ENCODE measurements at regions not wholly inside any gene's neighbourhood (a gene's known extent, or its start where the extent isn't known, plus 50 kb on each side); places are given as distances from the start of the nearest gene placed in this dataset.
"Not testable (repeated sequence)": the region's sequence is repeated elsewhere in the genome, so short reads cannot be mapped to it uniquely, and the experiment has no call there.

DNA sequence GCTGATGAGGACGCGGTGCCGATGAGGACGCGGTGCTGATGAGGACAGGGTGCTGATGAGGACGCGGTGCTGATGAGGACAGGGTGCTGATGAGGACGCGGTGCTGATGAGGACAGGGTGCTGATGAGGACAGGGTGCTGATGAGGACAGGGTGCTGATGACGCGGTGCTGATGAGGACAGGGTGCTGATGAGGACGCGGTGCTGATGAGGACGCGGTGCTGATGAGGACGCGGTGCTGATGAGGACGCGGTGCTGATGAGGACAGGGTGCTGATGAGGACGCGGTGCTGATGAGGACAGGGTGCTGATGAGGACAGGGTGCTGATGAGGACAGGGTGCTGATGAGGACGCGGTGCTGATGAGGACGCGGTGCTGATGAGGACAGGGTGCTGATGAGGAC, 399.3 kb downstream of the SMOC2 start:
- ATAC-seq (ENCODE audit: poor library complexity); DNase-seq; intact Hi-C loops (cut with DNase I): not testable (repeated sequence)

DNA sequence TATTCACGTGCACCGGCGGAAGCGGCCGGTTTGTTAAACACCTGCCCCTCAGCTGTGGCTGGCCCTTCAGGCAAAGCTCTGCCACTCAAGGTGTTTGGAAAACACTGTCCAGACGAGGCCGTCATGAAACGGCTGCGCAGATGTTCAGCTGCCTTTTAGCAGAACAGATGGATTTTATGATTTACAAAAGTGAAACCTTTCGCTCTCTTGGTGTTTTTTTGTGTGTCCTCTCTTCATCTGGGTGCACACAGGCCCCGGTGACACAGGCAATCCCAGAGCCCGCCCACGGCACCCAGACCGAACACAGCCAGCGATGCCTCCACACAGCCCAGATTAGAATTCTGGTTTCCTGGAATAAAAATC, 397.0 kb downstream of the SMOC2 start:
- intact Hi-C loops (cut with DNase I) = no loop called here
- ATAC-seq (ENCODE audit: poor library complexity) (no peak), DNase-seq (no peak)

GRCh38 chr6:168837254-168838036, 396.5 kb downstream of the SMOC2 start:
- ATAC-seq (ENCODE audit: poor library complexity) (no peak), DNase-seq (no peak)
- intact Hi-C loops (cut with DNase I) = no loop called here

GRCh38 chr6:168835991-168836390, 395.0 kb downstream of the SMOC2 start:
- intact Hi-C loops (cut with DNase I) = no loop called here
- DNase-seq (no peak), ATAC-seq (ENCODE audit: poor library complexity) (no peak)

DNA sequence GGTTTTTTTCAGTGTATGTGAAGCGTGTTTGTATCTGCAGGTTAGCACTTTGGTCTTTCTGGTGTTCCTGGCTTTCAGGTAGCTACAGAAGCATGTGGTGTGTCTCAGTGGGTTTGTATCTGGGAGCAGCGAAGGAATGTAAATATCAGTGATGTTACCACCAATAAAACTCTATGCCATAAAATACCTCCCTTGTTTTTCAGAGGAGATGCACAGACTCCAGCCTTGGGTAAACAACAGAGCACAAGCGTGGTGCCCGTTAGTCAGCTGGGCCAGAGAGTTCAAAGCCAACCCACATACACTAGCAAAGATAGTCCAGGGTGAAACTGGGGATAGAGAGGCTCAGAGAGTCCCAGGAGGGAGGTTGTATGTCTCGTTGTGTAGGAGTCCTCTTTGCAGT, 393.8 kb downstream of the SMOC2 start:
- DNase-seq (no peak), ATAC-seq (ENCODE audit: poor library complexity) (no peak)
- intact Hi-C loops (cut with DNase I) = no loop called here

GRCh38 chr6:168834042-168834587, 393.1 kb downstream of the SMOC2 start:
- DNase-seq (no peak), ATAC-seq (ENCODE audit: poor library complexity) (no peak)
- intact Hi-C loops (cut with DNase I) = no loop called here

DNA sequence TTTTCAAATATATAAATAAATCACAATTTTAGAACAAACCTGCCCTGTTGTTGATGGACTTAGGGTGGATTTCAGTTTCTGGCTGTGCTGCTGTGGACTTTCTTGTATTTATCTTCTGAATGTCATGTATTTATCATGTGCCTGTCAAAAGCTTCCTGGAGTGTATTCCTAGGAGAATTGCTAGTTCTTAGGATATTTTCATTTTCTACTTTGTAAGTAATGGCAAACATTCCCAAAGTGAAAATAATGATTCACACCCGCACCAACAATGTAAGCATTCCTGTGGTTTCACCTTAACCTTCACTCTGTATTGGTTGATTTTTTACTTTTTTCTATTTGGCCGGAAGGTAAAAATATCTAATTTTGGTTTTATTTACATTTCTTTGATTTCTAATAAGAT, 387.8 kb downstream of the SMOC2 start:
- intact Hi-C loops (cut with DNase I) = no loop called here
- DNase-seq = no peak
- ATAC-seq (ENCODE audit: poor library complexity) = no peak

- DNase-seq (no peak), ATAC-seq (ENCODE audit: poor library complexity) (no peak)
- intact Hi-C loops (cut with DNase I) = no loop called here
These were observed 387.1 kb downstream of the SMOC2 start for GRCh38 chr6:168828035-168828434.

DNA sequence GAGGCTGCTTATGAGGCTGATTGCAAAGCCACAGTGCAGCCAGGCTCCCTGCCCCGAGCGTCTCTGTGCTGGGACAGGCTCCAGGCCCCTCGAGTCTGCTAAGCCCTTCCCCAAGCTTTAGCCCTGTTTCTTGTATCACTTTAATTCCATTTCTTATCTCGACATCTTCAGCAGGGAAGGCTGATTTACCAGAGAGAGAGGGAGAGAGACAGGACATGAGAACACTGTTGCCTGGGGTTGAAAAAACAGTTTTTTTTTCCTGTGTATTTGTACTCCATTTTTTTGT, 386.5 kb downstream of the SMOC2 start:
- no peak for ATAC-seq (ENCODE audit: poor library complexity)
- DNase-seq = no peak
- intact Hi-C loops (cut with DNase I) = no loop called here

DNA sequence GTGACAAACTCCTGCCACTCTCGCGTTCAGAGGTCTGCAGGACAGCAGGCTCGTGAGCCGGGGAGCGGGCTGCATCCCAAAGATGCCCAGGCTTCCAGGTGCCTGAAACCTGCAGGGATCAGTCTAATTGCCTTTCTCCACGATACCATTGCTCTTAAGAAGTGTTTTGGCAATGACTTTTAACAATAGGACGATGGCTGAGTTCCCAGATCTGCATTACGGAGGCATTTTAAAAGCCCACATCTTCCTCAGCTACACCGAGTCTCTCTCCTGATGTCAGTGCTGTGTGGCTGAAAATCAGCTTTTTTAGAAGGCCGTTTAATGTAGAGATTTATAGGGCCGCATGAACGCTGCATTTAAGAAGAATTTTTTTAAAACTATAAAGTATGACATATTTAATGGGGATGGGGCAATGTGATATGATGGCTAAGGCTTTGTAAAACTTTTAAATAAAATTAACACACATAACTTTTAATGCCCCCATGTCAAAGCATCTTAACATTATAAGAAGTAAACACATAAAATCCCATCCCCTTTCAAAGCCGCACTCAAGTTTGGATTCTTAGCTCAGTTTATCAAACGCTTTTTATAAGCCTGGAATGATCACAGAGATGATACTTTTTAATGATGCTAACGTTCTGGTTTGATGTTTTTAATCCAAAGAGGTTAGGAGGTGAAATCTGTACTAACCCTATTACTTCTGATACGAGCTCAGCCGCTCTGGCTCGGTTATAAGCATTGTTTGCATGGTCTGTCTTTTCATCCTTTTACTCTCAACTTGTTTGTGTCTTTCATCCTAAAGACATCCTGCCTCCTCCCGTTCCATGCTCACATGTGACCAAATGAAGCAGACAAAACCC, 386.0 kb downstream of the SMOC2 start:
- DNase-seq = no peak
- intact Hi-C loops (cut with DNase I) = no loop called here
- no peak for ATAC-seq (ENCODE audit: poor library complexity)

DNA sequence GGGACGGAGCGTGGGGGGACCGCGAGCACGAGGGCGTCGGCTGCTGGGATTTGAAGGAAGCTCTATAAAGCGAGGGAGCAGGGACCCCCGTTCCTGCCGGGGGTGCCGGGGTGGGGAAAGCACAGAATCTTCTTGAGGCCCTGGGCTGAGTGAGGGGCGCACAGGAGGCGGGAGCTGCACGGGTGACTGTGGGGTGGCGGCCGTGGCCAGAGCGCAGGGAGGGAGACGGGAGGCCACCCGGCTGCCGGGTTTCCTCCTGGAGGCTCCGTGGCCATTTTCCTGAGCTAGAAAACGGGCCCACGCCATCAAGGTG, 385.1 kb downstream of the SMOC2 start:
- intact Hi-C loops (cut with DNase I) = no loop called here
- no peak for DNase-seq
- no peak for ATAC-seq (ENCODE audit: poor library complexity)

DNA sequence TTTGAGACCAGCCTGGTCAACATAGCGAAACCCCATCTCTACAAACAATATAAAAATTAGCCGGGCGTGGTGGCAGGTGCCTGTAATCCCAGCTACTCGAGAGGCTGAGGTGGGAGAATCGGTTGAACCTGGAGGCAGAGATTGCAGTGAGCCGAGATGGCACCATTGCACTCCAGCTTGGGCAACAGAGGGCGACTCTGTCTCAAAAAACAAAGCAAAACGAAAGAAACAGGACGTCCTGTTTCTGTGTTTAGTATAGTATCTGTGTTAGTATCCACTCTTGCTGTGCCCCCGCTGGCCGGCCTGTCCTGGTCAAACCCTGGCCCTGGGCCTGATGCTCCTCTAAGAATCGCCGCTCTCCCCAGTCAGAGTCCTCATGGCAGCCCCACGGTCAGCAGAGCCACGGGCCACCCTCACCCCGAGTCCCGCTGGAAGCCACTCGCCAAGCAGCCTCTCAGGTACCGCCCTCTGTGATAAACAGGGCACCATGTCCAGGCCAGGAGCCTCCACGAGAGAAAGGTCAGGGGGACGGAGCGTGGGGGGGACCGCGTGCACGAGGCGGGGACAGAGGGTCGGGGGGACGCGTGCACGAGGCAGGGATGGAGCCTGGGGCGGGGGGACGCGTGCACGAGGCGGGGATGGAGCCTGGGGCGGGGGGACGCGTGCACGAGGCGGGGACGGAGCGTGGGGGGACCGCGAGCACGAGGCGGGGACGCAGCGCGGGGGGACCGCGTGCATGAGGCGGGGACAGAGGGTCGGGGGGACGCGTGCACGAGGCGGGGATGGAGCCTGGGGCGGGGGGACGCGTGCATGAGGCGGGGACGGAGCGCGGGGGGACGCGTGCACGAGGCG, 384.5 kb downstream of the SMOC2 start:
- intact Hi-C loops (cut with DNase I) = no loop called here
- ATAC-seq (ENCODE audit: poor library complexity) = no peak
- no peak for DNase-seq

DNA sequence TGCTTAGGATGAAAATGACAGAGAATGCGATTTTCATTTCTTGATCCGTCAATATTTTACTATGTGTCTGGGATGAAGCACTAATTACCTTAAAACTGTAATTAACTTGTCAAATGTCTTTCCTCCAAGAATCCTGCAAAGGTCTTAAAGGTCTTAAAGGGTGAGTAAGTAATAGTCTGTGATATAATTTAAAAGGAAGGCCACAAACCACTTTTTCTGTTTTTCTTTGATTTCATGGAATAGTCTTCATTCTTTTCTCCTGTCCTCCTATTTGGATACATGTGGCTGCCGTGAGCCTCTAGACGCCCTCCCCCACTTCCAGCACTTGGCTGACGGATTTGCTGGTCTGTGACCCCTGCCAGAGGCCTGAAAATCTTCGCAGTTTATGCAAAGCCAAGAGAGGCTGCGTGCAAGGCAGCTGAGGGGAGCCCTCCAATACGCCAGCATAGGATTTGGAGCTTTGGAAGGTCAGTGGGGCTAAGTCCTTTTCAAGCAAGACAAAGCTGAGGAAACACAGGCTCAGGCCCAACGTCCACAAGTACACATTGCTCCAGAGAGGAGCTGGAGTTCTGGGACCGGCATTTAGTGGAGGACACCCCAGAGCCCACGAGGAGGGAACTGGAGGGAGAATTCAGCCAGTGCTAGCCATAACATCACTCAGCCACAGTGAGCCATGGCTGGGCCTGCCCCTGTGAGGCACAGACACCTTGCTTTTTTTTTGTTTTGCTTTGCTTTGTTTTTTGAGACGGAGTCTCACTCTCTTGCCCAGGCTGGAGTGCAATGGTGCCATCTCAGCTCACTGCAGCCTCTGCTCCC, 382.6 kb downstream of the SMOC2 start:
- no peak for ATAC-seq (ENCODE audit: poor library complexity)
- no peak for DNase-seq
- intact Hi-C loops (cut with DNase I) = no loop called here

DNA sequence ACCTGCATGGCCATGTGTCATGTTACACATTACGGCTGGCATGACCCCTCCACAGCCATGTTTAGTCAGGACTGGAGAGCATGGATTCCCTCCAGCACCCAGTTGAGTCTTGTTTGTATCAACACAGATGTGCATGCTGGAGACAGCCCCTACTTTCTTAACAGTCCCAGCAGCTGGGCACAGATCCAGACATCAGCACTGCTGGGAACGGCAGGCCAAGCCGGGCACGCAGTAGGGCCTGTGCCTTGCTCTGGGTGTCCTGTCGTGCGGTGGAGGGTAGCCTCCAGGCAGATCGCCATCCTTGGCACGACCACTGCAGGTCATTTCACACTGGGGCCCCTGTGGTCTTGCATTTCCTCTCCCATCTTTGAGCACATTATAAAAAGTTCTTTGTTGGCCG, 381.4 kb downstream of the SMOC2 start:
- intact Hi-C loops (cut with DNase I) = no loop called here
- ATAC-seq (ENCODE audit: poor library complexity) (no peak), DNase-seq (no peak)

DNA sequence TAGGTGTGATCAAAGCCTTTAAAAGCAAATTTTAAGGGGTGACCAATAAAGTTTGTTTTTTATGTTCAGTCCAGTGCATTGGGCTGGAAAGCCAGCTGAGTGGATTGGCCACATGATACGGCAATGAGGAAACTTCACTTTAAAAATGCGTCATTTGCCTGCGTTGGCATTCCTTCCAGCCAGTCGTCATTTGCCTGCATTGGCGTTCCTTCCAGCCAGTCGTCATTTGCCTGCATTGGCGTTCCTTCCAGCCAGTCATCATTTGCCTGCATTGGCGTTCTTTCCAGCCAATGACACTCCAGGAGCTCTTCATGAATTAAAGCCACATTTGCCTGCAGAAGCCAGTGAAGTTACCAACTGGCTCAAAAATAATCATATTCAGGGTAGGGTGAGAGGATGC, 378.6 kb downstream of the SMOC2 start:
- ATAC-seq (ENCODE audit: poor library complexity) = no peak
- intact Hi-C loops (cut with DNase I) = no loop called here
- no peak for DNase-seq

DNA sequence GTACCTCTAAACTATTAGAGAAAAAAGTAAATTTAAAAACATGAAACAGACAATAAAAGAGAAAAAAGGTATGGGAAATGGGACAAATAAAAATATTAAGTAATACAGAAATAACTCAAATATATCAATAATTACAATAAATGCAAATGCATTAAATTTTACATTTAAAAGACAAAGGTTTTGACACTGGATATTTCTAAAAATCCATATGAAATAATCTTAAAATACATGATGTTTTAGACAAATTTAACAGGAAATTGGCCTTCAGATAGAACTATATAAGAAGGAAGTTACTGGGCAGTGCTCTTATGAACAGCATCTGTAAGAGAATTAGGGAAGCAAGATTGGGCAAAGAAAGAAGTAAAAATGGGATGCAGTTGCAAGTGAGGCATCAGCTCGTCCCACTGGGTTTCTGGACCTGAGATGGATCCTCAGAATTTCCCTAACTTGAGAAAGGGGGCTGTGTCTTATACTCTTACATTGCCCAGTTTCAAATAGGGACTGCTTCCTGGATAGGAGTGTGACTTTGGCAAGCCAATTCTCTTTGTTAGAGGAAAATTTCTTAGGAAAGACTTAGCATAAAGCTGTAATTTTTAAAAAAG, 376.7 kb downstream of the SMOC2 start:
- DNase-seq (no peak), ATAC-seq (ENCODE audit: poor library complexity) (no peak)
- intact Hi-C loops (cut with DNase I) = no loop called here

DNA sequence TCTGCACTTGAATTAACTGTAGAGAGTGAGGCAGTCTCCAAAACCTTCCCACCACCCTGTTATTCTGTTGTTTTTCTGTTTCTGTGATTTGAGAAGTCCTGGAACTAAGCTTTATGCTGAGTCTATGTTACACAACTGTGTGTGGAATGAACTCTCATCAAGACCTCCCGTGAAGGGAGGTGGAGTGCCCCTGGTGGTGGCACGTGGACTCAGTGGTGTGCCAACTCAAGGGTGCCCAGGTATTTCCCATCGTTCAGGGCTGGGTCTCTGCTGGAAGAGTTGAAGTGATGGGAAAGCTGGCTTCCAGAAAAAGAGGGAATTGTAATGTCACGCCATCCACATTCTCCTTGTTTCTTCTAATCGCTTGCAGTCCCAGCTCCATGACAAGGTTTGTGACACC, 374.2 kb downstream of the SMOC2 start:
- intact Hi-C loops (cut with DNase I) = no loop called here
- DNase-seq = no peak
- ATAC-seq (ENCODE audit: poor library complexity) = no peak

DNA sequence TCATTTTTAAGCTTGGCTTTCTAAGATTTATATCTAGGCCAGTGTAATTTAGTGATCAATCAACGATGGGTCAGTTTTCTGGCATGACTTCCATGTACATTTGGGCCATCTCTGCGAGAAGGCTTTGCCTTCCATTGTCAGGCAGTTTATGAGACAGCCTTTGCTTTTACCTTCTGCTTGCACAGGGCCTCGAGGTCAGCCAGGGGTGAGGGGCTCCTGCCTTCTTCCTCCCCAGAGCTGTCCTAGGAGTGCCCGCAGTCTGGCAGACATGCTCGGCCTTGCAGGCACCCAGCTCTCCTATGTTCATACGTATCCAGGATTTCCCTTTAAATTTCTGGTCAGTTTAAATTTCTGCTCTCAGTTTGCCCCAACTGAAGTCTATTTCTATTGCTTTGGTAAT, 367.2 kb downstream of the SMOC2 start:
- DNase-seq (no peak), ATAC-seq (ENCODE audit: poor library complexity) (no peak)
- intact Hi-C loops (cut with DNase I) = no loop called here
